ENCODE measurements at regions not wholly inside any gene's neighbourhood (a gene's known extent, or its start where the extent isn't known, plus 50 kb on each side); places are given as distances from the start of the nearest gene placed in this dataset.

DNA sequence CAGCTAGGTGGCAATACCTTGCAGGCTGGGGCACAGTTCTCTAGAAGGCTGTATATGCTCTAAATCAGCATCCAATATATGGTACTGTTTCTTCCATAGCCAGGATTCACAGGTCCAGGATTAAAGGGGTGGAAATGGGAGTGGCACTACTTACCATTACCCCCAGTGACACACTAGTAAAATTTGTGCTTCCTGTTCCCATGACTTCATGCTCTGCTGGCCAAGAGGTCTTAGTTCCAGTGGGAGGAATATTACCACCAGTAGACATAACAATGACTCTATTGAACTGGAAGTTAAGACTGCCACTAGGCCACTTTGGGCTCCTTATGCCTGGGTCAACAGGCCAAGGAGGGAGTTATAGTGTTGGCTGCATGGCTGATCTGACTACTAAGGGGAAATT is 174.3 kb upstream of the TNFAIP3 start:
- DNase-seq: no peak

DNA sequence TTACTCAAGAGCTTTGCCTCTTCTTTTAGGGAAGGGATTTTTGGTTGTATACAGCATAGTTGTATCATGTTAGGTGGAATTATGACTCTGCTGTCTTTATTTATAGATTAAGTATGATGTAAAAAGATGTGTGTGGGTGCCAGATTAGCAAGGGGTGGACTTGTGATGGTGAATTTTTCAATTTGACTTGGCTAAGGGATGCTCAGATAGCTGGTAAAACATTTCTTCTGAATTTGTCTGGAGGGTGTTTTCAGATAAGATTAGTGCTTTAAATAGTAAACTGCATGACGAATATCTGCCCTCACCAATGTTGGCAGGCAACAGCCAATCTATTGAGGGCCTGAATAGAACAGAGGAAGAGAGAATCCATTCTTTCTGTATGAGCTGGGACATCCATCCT is 173.3 kb upstream of the TNFAIP3 start:
- DNase-seq: no peak

DNA sequence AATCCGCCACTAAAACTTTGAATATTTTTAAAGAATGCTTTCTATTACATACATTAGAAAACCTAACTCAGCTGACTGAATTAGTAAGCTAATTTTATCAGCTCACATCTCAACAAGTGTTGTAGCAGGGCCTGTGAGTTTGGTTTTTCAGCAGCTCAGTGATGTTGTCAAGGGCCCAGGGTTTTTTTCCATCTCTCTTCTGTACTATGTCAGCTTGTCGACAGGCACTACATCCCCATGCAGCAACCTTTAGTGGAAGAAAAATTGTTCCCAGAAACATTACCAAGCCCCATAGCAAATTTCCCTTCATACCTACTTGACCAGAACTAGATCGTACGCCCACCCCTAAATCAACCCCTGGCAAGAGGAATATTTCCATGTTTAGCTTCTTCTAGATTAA is 170.3 kb upstream of the TNFAIP3 start:
- DNase-seq: no peak

DNA sequence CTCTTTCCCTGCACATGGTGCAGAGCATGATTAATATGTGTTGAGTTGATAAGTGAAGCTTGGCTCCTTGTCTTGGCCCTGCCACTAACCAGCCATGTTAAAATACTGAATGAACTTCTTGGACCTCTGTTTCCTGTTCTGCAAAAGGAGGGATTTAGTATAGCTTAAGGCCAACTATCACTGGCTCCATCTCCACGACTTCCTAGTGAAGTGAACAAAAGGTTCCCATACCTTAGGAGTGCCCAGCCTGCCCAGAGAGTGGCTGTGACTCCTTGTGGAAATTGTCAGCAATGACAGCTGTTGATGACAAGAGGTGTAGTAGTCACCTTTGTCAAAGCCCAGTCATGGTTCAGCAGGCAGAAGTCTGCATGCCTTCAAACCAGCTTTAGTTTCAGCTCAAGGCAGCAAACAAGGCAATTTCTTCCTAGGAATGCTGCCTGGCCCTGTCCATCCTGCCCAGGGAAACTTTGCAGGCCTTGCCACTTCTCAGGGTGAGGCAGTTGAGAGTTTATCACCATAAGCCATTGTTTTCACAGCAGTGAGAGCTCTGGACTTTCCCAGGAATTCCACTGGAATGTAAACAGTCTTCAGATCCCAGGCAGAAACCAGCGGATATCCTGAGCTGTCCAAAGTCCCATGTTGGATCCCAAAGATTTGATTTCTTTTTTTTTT is 169.7 kb upstream of the TNFAIP3 start:
- no peak for DNase-seq

DNA sequence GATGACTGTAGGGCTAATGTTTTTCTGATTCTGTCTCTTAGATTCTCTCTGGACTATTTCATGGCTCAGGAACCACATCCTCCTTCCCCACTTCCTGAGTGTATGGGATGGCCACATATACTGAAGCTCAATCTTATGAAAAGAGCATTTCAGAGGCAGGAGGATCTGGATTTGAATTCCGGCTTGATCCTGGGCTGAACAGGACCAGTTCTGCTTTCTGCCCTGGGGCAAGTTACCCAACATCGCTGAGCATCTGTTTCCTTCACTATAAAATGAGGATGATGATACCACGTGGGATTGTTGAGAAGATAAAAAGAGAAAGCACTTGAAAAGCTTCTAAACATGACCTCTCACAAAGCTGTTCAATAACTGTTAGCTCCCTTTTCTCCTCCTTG is 168.4 kb upstream of the TNFAIP3 start:
- no peak for DNase-seq

DNA sequence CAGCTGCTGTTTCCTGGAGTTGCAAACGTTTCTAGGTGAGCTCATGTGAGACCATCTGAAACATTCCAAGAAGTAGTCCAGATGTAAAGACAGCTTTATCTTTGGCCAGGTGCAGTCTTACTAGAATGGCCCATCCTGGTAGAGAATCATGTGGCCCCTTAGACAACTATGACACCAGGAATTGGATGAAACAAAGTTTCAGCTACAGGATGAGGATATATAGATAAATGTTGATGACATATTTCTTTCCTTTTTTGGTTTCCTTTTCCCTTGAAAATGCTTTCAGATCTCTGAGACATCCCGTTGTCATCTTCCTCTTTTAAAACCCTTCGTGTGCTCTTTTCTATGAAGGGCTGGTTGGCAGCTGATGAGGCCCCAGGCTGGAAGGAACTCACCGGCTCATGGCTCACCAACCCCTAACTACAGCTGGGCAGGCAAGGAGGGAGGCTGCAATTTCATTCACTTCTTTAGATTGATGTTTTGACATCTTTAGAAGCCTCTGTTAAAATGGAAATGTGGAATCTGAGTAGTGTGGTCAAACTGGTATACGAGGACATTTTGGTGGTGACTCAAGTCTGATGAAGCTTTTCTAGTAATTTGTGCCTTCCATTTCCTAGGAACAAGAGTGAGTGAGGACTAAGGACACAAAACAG is 167.9 kb upstream of the TNFAIP3 start:
- DNase-seq: no peak

DNA sequence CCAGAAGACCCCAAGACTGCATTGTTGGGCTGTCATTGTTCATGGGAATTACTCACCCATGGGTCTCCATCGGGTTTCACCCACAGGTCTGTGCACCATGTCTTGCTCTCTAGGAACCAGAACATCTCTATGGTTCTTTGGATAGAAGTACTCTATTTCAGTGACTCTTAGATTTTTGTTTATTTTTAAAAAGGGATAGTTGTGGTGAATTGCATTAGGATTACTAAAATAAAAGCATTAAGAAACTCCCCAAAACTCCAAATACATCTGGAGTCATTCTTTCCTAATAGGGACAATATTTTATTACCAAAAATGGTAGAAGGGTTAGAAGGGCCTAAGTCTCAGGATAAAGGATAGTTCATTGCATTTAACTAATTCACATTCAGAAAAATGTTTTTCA is 166.9 kb upstream of the TNFAIP3 start:
- no peak for DNase-seq

DNA sequence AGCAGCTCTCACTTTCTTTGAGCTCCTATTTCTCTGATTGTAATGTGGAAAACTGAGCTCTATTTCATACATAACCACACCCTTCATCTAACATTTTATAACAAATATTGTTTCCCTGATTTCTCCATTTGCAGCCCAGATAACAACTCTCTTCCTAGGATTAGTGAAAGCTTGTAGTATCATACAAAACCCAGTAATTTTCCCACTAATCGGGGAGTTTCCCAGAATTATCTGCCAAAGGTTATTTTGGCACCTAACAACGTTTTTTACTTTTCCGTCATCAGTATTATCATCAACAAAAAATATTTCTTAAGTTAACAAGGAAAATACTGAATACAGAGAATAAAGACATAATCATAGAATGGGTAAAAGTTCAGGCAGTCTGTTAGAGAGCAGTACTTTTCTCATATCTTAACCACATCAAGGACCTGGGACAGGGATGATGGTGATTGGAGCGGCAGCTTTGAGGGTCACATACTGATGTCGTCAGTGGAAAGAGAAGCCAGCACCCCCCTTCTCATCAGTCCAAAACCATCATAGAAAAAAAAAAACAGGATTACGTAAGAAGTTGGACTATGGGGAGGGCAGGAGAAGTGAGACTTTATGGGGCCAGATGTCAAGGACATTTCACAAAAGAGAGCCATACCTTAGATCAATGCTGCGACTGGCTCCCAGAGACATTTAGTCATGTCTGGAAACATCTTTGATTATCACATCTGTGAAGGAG is 166.1 kb upstream of the TNFAIP3 start:
- no peak for DNase-seq

DNA sequence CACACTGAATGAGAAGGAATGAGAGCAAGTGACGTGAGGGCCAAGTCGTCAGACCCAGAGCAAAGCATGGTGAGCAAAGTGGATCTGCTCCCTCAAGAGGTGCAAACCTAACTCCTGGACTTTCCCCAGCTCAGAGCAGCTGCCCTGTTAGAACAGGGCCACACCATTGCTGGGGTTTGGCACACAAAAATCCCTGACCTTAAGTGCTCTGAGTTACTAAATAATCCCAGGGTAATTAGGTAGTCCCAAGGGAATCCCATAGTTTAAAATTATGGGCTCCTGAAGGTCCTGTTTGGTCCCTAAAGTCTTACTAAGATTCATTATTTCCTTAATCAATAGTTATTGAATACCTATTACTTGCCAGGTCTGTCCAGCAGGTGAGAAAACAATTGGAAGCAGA is 165.1 kb upstream of the TNFAIP3 start:
- no peak for DNase-seq

DNA sequence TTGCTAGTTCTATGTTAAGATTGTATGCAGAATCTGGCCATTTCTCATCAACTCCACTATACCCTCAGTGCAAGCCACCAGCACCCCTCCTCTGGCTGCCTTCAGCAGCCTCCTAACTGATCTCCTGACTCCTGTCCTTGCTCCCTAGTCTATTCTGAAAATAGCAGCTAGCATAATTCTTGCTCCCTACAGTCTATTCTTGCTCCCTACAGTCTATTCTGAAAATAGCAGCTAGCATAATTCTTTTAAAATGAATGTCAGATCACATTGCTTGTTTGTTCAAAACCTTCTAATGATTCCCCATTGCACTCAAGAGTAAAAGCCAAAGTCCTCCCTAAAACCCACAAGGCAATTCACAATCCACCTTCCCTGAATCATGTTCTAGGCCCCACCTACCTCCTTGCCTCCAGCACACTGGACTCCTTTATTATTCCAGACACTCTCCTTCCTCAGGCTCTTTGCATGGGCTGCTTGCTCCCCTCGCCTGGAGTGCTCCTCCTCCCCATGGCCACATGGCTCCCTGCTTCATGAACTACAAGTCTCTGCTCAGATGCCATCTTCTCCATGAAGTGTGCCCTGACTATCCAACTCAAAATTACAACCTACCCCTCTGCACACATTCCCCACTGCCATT is 164.2 kb upstream of the TNFAIP3 start:
- no peak for DNase-seq

DNA sequence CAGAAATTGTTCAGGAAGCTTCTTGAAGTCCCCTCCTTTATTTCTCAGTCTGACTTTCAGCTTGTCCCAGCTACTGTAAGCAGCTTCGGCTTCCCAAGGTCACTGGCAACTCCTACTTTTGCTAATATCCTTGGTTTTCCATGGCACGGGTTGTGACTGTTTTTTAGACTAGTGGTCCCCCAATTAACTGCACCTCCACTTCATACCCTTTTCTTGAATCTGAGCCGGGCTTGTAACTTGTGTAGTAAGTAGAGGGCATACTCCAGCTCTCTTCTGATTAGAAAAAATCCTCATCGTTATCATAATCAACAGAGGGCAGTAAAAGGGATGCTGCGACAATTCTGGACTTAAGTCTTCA is 162.3 kb upstream of the TNFAIP3 start:
- no peak for DNase-seq

DNA sequence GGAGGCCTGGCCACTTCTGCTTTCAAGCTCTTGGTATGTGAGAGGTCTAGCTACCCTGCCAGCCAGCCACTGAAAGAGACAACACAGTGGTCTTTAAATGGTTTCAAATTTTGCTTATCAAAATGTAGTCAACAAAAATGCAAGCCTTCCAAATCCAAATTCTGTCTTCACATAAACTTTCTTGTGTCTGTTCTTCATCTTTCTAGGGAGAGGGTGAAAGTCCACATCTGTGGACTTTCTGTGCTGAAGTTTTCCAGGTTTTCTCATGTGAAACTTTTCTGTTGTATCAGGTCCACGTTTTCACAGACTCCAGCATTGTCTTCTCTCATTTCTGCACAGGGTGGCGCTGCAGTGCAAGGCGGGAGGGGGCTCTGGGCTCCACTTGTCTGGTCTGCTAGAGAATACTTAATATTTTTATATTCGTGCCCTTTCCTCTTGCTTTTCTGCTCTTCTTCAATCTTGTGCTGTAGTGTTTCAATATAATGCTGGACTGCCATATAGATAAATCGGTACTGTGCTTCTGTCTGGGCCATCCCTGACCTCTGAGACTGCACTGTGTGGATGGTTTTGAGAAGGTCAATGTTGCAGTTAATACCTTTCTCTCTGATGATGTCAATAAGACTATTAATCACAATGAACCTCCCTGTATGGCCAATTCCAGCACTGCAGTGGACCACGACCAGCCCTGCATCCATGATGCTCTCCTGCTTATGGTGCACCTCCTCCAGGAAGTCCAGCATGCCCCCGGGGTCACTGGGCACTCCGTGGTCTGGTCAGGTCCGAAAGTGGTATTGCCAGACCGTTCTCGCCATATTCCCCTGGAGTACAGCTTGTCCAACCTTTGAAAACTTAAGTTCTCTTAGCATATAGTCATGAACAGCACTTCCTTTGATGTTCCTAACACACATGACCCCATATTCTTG is 161.6 kb upstream of the TNFAIP3 start:
- DNase-seq: peak; percentile 42

DNA sequence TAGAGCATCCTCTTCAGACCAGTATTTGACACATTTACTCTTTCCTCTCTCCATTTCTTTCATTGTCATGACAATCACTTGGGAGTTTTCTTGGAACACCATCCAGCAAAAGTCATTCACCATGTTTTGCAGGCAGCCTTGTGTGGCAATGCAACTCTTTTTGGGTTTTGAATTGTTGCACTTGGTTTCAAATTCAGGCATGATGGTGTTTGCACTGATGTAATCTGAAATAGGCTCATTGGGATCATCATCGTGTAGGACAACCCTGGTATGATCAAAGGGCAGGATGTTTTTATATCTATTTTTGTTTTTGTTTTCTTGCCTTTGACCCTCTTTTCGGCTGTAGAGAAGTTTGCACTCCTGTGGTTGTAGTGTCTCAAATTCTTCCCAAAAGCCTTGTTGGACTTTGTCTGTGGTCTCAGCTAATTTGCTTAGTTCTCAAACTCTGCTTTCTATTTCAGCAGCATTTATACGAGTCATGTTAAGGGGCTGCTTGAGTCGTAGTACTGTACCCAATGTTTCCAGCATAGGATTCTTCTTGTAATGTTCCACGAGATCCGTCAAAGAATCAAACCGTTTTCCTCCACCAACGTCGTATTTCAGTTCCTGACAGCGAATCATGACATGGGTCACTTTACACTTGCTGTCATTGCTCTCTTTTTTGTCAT is 160.8 kb upstream of the TNFAIP3 start:
- no peak for DNase-seq

DNA sequence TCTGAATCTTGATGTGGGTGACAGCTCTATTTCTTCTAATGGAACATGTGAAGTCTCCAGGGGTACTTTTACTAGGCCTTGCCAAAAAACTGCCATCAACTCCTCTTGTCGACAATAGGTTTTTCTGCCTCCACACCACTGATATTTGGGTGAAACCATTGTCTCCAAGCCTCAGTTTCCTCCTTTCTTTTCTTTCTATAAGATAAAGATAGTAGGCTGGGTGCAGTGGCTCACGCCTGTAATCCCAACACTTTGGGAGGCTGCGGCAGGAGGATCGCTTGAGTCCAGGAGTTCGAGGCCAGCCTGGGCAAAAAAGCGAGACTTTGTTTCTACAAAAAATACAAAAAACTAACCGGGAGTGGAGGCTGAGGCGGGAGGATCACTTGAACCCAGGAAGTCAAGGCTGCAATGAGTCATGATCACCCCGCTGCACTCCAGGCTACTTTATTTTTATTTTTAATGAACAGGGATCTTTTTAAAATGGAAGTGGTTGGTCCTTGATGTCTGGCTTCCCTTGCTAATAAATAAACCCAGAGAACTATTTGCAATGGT is 159.9 kb upstream of the TNFAIP3 start:
- DNase-seq: no peak

DNA sequence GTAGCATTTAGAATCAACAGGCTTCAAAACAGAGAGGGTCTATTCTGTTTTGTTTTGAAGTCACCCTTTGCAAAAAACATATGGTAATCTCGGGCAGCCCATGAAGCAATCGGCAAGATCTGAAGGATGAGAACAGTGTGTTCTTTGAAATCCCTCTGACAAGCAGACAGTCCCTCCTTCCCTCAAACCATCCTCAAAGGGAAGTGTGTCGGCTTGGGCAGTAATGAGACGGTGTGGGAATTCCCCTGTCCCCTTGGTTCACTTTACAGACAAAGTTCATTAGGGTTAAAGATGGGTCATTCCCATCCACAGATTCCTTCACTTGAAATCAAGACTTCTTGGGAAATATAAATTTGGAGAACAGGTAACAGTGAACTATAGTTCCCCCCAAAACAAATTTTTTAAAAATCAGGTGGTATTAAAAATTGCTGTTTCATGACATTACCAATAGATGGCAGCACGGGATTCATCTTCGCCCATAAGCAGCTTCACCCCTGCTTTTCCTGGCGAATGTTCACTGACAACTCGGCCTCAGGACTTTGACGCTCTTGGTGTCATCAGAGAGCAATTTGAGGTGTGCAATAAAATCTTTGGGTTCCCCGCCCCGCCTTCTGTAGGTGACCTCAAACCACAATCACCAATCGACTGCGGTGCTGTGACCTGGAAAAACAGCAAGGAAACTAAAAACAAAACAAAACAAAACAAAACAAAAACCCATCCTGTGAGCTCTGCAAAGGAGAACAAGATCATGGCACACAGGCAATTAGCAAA is 159.3 kb upstream of the TNFAIP3 start:
- DNase-seq: peak; percentile 83

DNA sequence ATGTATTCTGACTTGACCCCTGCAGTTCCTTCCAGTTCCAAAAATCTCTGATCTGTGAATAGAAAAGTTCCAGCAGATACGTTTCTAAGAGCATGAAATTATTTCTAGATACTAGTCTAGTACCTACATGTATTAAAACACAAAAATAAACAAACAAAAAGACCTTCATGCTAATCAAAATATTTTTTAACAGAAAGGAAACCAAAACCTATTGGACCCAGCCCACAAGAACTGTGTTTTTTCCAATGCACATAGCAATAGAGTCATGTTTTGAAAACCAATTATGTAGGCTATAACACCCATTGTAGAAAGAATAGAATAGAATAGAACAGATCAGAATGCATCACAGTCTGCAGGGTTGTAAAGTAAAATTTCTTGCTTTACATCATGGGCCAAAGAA is 158.6 kb upstream of the TNFAIP3 start:
- DNase-seq: no peak

DNA sequence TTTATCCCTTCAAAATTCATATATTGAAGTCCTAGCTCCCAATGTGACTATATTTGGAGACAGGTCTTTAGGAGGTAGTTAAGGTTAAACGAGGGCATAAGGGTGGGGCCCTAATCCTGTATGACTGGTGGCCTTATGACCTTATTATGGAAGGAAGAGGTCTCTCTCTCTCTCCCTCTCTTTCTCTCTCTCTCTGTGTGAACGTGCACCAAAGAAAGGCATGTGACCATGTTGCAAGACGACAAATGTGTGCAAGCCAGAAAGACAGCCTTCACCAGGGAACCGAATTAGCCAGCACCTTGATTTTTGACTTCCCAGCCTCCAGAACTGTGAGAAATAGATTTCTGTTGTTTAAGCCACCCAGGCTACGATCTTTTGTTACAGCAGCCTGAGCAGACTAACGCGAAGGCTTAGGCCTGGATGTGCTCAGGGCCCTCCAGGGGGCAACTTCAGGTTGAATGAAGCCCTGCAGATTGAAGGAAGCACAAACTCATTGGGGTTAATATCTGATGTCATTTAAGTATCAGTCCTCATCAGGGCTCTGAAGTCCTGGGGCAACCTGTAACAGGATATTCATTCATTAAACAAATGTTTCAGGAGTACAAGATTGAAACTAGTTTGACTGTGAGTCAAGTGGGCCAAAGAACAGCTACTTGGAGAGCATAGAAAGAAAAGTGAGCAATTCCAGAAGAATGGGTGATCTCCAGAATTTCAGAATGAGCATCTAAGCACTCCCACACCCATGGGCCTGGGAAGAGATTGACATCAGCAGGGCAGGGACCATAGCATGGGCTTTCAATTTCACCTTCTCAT is 157.4 kb upstream of the TNFAIP3 start:
- DNase-seq: no peak

DNA sequence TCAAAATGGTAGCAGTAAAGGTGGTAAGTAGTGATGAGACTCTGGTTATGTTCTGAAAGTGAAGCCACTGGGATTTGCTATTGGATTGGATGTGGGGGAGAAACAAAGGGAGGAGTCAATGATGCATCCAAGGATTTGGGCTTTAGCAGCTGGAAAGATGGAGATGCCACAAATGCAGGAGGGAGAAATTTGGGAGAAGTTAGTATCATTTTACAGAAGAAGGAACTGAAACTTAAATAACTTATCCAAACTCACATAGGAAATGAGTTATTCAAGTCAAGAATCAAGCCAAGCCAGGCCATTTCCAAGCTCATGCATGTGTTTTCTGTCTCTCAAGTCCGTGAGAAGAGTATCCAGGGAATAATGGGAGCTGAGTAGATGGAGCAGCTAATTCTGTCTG is 155.1 kb upstream of the TNFAIP3 start:
- no peak for DNase-seq

DNA sequence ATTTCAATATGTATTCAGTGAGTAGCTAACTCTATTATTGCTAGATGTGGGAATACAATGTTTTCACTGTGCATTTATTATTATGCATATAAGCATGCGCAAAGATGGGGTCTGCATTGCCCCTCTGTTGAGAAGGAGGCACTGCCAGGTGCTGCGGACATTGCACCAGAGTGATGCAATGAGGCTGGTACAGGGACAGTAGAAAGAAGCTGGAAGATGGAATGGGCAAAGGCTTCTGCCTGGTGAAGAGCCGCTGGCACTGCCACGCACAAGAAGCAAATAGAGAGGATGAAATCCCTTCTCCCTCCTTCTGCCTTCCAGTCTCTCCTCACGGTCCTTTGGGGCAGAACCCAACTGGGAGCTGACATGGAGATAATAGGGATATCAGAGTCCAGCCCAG is 154.5 kb upstream of the TNFAIP3 start:
- DNase-seq: no peak

DNA sequence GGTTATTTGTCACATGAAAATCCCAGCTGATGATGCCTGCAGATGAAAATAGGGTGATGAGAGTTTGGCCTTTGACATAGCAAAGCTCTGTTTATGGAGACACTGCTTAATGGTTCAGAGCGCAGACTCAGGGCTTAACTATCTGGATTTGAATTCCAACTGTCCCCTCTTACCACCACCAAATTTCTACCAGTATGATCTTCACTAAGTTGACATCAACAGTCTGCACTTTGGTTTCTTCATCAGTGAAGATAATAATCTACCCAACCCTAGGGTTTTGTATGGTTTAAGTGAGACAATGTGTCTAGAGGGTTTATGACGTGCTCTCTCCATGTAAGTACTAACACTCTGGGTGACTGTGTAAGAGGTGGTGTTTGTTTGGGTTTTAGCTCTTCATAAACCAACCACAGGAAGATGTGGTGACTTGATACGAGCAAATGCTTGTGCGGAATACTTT is 151.4 kb upstream of the TNFAIP3 start:
- DNase-seq: no peak

All from NCI-H774 (cell line).